K562 (cell line): ENCODE measurements at regions not wholly inside any gene's neighbourhood (a gene's known extent, or its start where the extent isn't known, plus 50 kb on each side); places are given as distances from the start of the nearest gene placed in this dataset.

ENCODE experiments used
- ATAC-seq: fragments of 200-7000 bp; cut with Tn5 transposase; 3 replicates; pipeline ENCODE4 v1.9.1; 2020; ENCODE audit warnings: moderate library complexity
- BruUV-seq: library from RNA; stranded (reverse); fragments of 400-500 nt; replicated peaks from 2 replicates; lab custom pipeline; 2021; lab: Mats Ljungman, UMichigan
- CTCF ChIA-PET: fragments of 300-600 bp; formaldehyde crosslinking; extraction: SDS; loops from one replicate; lab custom pipeline; 2021; ENCODE audit warnings: low intra/inter-chr PET ratio; lab: Yijun Ruan, JAX
- POLR2A ChIA-PET: fragments of 300-600, 350-650 bp; sonication (Branson Sonifier 250); formaldehyde crosslinking; extraction: SDS; loops from one replicate; lab custom pipeline; 2021; ENCODE audit warnings: antibody characterized with exemption, inconsistent platforms; lab: Yijun Ruan, JAX
- DNase-seq, 4 experiments: peaks; one replicate each; pipeline versions ENCODE4 v3.0.0 to v3.0.0-alpha.2; 2011 to 2018; ENCODE audit warnings: low spot score in 3 of 4, mixed read lengths in 3 of 4; ENCODE audit errors: extremely low read depth in 1 of 4
- FAIRE-seq: peaks from 2 replicates; lab custom pipeline; 2011; peaks lifted over from hg19 to GRCh38; lab: Jason Lieb, UNC
- H2AFZ ChIP-seq: 2 replicates; pipeline ENCODE4 v1.6.0; 2011; ENCODE audit warnings: low read depth, low read length, control low read depth, inconsistent platforms
- H3K27ac ChIP-seq: fragments of 200-600 bp; 3 replicates; pipeline ENCODE4 v1.8.0; 2011; ENCODE audit warnings: low read depth, mild to moderate bottlenecking, control low read depth, inconsistent platforms, low read length, moderate library complexity, mixed read lengths; ENCODE audit errors: extremely low read depth
- H3K27me3 ChIP-seq, 2 experiments: fragments of 300-600 bp in 1 of 2; 2 replicates in 1 of 2; 3 replicates in 1 of 2; pipeline versions ENCODE4 v1.6.0 to v1.8.0; 2011; ENCODE audit warnings: inconsistent platforms in 2 of 2, low read length in 2 of 2, mild to moderate bottlenecking in 1 of 2, mixed read lengths in 1 of 2, moderate library complexity in 1 of 2; ENCODE audit not compliant: control insufficient read depth in 2 of 2, insufficient read depth in 2 of 2
- H3K36me3 ChIP-seq: fragments of 300-600 bp; 3 replicates; pipeline ENCODE4 v1.8.0; 2011; ENCODE audit warnings: mild to moderate bottlenecking, low read length, inconsistent platforms; ENCODE audit not compliant: control insufficient read depth, insufficient read depth
- H3K4me1 ChIP-seq, 2 experiments: fragments of 200-600 bp in 1 of 2; replicated peaks in 1 of 2; 2 replicates in 1 of 2; 3 replicates in 1 of 2; pipeline versions ENCODE4 v1.5.1 to v1.8.0; 2011; ENCODE audit warnings: inconsistent platforms in 2 of 2, low read length in 2 of 2, mild to moderate bottlenecking in 1 of 2, mixed read lengths in 1 of 2, moderate library complexity in 1 of 2; ENCODE audit not compliant: control insufficient read depth in 2 of 2, insufficient read depth in 2 of 2
- H3K4me2 ChIP-seq: 2 replicates; pipeline ENCODE4 v1.6.1; 2011; ENCODE audit warnings: low read length, control low read depth, inconsistent platforms, mixed read lengths; ENCODE audit not compliant: insufficient read depth
- H3K4me3 ChIP-seq: fragments of 200-600 bp; sonication (generic), shearing (Covaris generic); 2 replicates; pipeline ENCODE4 v1.5.1; 2016; ENCODE audit warnings: control low read depth, inconsistent platforms
- H3K79me2 ChIP-seq: fragments of 200-600 bp; 3 replicates; pipeline ENCODE4 v1.8.0; 2011; ENCODE audit warnings: low read length, inconsistent platforms; ENCODE audit not compliant: control insufficient read depth, insufficient read depth
- H3K9ac ChIP-seq, 2 experiments: 2 replicates each; pipeline versions ENCODE4 v1.6.0 to v1.6.1; 2011; ENCODE audit warnings: low read depth in 2 of 2, low read length in 2 of 2, control low read depth in 1 of 2, inconsistent platforms in 1 of 2, mild to moderate bottlenecking in 1 of 2, mixed read lengths in 1 of 2; ENCODE audit not compliant: insufficient read depth in 1 of 2
- H3K9me1 ChIP-seq: one replicate; pipeline ENCODE4 v1.6.0; 2011; ENCODE audit warnings: inconsistent platforms, mild to moderate bottlenecking, low read length, moderate library complexity; ENCODE audit not compliant: control insufficient read depth, insufficient read depth
- H3K9me3 ChIP-seq: replicated peaks from 2 replicates; pipeline ENCODE4 v1.5.1; 2011; ENCODE audit warnings: low read depth, low read length, inconsistent platforms; ENCODE audit not compliant: control insufficient read depth, insufficient read depth
- H4K20me1 ChIP-seq: replicated peaks from 2 replicates; pipeline ENCODE4 v1.6.1; 2011; ENCODE audit warnings: low read length, inconsistent platforms, mixed read lengths; ENCODE audit not compliant: control insufficient read depth, insufficient read depth
- CBX2 ChIP-seq: fragments of 200-600 bp; sonication (generic); IDR thresholded peaks from one replicate; pipeline ENCODE4 v1.6.1; 2012; ENCODE audit warnings: mild to moderate bottlenecking, low read length, inconsistent platforms; ENCODE audit not compliant: insufficient read depth, poor library complexity, severe bottlenecking
- CBX5 ChIP-seq: IDR thresholded peaks from 2 replicates; pipeline ENCODE4 v1.6.1; 2014; ENCODE audit warnings: low read depth, borderline replicate concordance
- CCNT2 ChIP-seq: IDR thresholded peaks from 2 replicates; pipeline ENCODE4 v1.6.1; 2011; ENCODE audit warnings: borderline replicate concordance, low read depth, mild to moderate bottlenecking, moderate library complexity, mixed read lengths, low read length; ENCODE audit not compliant: insufficient read length; ENCODE audit errors: extremely low read depth
- KDM4B ChIP-seq, 2 experiments: fragments of 450-650 bp in 1 of 2; sonication (generic) in 1 of 2; IDR thresholded peaks; 2 replicates each; pipeline ENCODE4 v1.6.1; 2016 to 2017; ENCODE audit warnings: borderline replicate concordance in 2 of 2, antibody characterized with exemption in 1 of 2, low read depth in 1 of 2, mild to moderate bottlenecking in 1 of 2
- MIER1 ChIP-seq: fragments of 450-650 bp; IDR thresholded peaks from 2 replicates; pipeline ENCODE4 v1.6.1; 2016; ENCODE audit warnings: antibody characterized with exemption, mild to moderate bottlenecking, low read depth
- NBN ChIP-seq: fragments of 450-650 bp; IDR thresholded peaks from 2 replicates; pipeline ENCODE4 v1.6.1; 2016; ENCODE audit warnings: low read depth, mild to moderate bottlenecking
- RFX5 ChIP-seq: IDR thresholded peaks from 2 replicates; pipeline ENCODE4 v1.6.1; 2011; ENCODE audit warnings: low read depth, mild to moderate bottlenecking, improper control_type of control experiment, low read length
- SREBF1 ChIP-seq: fragments of 150-350 bp; IDR thresholded peaks from 2 replicates; pipeline ENCODE4 v1.6.1; 2014; ENCODE audit warnings: antibody characterized with exemption, low read depth, low read length, borderline replicate concordance
- ZNF282 ChIP-seq: sonication (generic); formaldehyde crosslinking; IDR thresholded peaks from 2 replicates; pipeline ENCODE4 v1.8.1; 2023; ENCODE audit warnings: missing genetic modification reagents
- ZNF830 ChIP-seq: fragments of 250-450 bp; sonication (Bioruptor Pico); IDR thresholded peaks from 2 replicates; pipeline ENCODE4 v1.5.0; 2021; ENCODE audit warnings: mild to moderate bottlenecking
- WGBS: fragments of 100-300 bp; shearing (Covaris generic); methylation state at CpG from one replicate; pipeline ENCODE4 v1.1.6; 2016; ENCODE audit warnings: low coverage, mixed read lengths; ENCODE audit not compliant: insufficient coverage; ENCODE audit errors: missing lambda C conversion rate; 5-methylcytosine and 5-hydroxymethylcytosine counted together
- in situ Hi-C: fragments of 300-500 bp; cut with MboI; formaldehyde crosslinking; loops from 4 replicates; pipeline ENCODE4 v1.15.0; 2018; ENCODE audit warnings: inconsistent platforms, mixed read lengths
- intact Hi-C: fragments of 100-400 bp; cut with micrococcal nuclease; formaldehyde crosslinking; loops from 2 replicates; pipeline ENCODE4 v1.14.2; 2022
- TF ChIP-seq, protein P1 (sequence below): fragments of 250-450 bp; sonication (Bioruptor Pico); IDR thresholded peaks from 2 replicates; pipeline ENCODE4 v1.5.0; 2022; ENCODE audit warnings: mild to moderate bottlenecking
- TF ChIP-seq, protein P2 (sequence below): fragments of 250-450 bp; sonication (Bioruptor Pico); IDR thresholded peaks from 2 replicates; pipeline ENCODE4 v1.5.0; 2021; ENCODE audit warnings: mild to moderate bottlenecking, moderate library complexity

DNA sequence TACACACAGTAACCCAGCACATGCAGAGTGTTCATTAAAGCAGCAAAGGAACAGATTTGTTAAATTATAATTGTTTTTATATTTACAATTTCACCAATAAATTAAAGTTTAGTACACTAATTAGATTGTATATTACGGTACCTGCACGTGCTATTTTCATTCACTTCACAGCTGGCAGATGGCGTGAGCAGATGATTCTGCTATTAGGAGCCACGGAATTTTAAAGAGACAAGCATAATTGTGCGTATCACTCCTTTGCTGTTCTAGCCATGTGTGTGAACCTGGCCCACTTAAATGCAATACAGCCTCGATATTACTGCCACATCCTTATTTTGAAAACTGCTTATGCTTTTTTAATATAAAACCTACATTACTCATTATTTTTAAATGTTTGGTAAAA, 332.8 kb upstream of the SOX11 start:
- BruUV-seq = no TSS peak
- Histone ChIP-seq H3K36me3 (no peaks in the 10 kb centered on the region), H3K9ac (no peak overlapping the region), H3K4me2 (no peak overlapping the region), H3K9me3 (no peaks in the 10 kb centered on the region), H3K27me3 (no peaks in the 10 kb centered on the region), H4K20me1 (no peaks in the 10 kb centered on the region), H3K79me2 (no peaks in the 10 kb centered on the region), H3K4me1 (no peaks in the 10 kb centered on the region), H3K27ac (no peak overlapping the region), H2AFZ (no peak overlapping the region), H3K4me3 (no peak overlapping the region), H3K9me1 (no peaks in the 10 kb centered on the region)
- TF ChIP-seq CCNT2 (no peak), CBX5 (no peak), ZNF830 (CRISPR knock-in tag) (no peak), MIER1 (no peak)
- in situ Hi-C loops (no loop called here), intact Hi-C loops (no loop called here)
- ChIA-PET CTCF (no interaction called here), POLR2A (no interaction called here)
- 0% methylated on average over 6 of the region's 6 CpGs for WGBS
- no peak for ATAC-seq
- DNase-seq = no peak
- FAIRE-seq = no peak

DNA sequence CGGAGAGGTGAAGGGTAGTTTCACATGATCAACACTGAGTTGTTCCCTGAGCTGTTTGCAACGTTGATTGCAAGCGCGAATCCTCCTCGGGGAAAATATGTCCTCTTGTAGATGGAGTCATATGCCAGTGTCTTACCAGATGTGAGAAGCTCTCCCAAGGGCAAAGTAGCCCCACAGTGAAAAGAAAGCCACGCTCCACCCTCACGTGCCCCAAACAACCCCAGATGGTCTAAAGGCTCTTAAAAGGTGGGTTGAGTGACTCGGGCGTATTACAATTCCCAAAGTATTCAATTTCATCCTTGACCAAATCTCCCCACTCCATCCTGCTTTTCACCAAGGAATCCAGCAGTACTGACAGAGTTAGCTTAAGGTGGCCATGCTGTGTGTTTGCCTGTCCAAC, 332.1 kb upstream of the SOX11 start:
- no peaks in the 10 kb centered on the region for H3K4me1 ChIP-seq
- in situ Hi-C loops (no loop called here), intact Hi-C loops (loop anchor here (10.0 kb wide), 1 partner anchor 1415 kb away; no protein-coding TSS in a partner anchor)
- H4K20me1 ChIP-seq = no peaks in the 10 kb centered on the region
- BruUV-seq = no TSS peak
- no peak for DNase-seq
- H3K9ac ChIP-seq = no peak overlapping the region
- H3K9me3 ChIP-seq = no peaks in the 10 kb centered on the region
- no peak overlapping the region for H3K4me3 ChIP-seq
- no peaks in the 10 kb centered on the region for H3K27me3 ChIP-seq
- H3K4me2 ChIP-seq = no peak overlapping the region
- no peak for ATAC-seq
- no peak overlapping the region for H3K27ac ChIP-seq
- no peaks in the 10 kb centered on the region for H3K79me2 ChIP-seq
- POLR2A ChIA-PET = no interaction called here
- H2AFZ ChIP-seq = no peak overlapping the region
- CTCF ChIA-PET = no interaction called here
- FAIRE-seq = no peak
- under 1% methylated on average over 9 of the region's 9 CpGs for WGBS
- H3K36me3 ChIP-seq = no peaks in the 10 kb centered on the region
- H3K9me1 ChIP-seq = no peaks in the 10 kb centered on the region
- TF ChIP-seq, protein P1, sequence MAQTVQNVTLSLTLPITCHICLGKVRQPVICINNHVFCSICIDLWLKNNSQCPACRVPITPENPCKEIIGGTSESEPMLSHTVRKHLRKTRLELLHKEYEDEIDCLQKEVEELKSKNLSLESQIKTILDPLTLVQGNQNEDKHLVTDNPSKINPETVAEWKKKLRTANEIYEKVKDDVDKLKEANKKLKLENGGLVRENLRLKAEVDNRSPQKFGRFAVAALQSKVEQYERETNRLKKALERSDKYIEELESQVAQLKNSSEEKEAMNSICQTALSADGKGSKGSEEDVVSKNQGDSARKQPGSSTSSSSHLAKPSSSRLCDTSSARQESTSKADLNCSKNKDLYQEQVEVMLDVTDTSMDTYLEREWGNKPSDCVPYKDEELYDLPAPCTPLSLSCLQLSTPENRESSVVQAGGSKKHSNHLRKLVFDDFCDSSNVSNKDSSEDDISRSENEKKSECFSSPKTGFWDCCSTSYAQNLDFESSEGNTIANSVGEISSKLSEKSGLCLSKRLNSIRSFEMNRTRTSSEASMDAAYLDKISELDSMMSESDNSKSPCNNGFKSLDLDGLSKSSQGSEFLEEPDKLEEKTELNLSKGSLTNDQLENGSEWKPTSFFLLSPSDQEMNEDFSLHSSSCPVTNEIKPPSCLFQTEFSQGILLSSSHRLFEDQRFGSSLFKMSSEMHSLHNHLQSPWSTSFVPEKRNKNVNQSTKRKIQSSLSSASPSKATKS (CRISPR knock-in tag) = no peak
- TF ChIP-seq NBN (no peak), KDM4B (IDR thresholded peaks at IDR 0.05; ENCODE audit: borderline replicate concordance in 2 of 2, low read depth in 1 of 2) (no peak), SREBF1 (no peak), CBX2 (no peak), RFX5 (no peak), ZNF282 (CRISPR knock-in tag) (no peak)
- TF ChIP-seq, protein P2, sequence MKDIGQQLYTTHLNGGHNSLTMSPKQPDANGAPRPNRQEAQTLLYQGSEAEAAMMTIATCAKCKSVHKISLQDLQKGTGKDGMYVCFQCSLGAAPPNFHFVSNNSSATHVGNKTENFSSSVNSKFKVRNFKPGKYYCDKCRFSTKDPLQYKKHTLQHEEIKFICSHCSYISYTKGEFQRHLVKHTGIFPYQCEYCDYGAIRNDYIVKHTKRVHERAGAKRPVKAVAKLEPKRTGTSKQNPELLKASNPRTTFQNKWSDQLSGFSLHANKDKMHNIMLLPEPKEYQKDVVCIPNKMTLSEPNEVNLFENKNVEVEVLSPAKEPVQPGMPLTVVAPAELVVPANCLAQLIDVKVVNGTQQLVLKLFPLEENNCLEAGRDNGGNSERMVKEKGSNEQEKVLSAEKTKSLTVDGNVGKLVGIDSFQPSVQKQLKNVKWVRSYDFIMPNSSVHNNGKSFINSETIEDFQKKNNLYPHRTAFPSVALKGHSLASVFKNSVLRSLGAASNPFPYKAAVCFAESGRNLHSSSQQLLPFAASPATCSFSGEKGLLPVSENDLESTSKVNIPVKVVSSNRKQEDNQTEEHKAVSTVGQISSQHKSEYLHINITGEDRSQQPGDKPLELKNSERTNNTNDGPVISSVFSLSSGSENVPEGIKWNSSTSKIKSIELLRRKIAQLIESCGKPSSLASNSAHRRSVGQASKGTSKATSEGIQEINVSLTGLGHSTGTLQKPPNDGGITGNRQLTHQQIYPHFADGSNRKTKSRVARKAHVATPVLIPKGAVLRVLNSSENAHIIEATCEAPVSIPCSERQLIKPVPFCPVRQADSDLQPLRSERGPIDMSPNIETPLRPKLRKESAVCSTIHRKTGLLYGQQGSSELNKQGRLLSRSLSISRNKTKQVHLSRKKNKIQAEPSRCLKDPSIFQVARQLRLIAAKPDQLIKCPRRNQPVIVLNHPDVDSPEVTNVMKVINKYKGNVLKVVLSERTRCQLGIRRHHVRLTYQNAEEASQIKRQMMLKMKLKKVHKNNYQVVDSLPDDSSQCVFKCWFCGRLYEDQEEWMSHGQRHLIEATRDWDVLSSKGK (CRISPR knock-in tag) = no peak
